ENCODE measurements at regions not wholly inside any gene's neighbourhood (a gene's known extent, or its start where the extent isn't known, plus 50 kb on each side); places are given as distances from the start of the nearest gene placed in this dataset.

GRCh38 chr2:57908736-57909161 is 137.9 kb upstream of the VRK2 start:
- TF ChIP-seq POLR2A (IDR thresholded peaks at IDR 0.05) (no peak), CTCF (IDR thresholded peaks at IDR 0.05) (no peak)

All from esophagus squamous epithelium (tissue), 4 donors.